SU-DHL-6 (cell line): ENCODE measurements at regions not wholly inside any gene's neighbourhood (a gene's known extent, or its start where the extent isn't known, plus 50 kb on each side); places are given as distances from the start of the nearest gene placed in this dataset.

ENCODE experiments used
- H2AFZ ChIP-seq: fragments of 200-600 bp; sonication (generic); 2 replicates; pipeline ENCODE4 v1.6.1; 2014; ENCODE audit warnings: low read depth, mild to moderate bottlenecking, moderate library complexity, mixed read lengths, antibody characterized with exemption, low read length; ENCODE audit not compliant: severe bottlenecking
- H3F3A ChIP-seq: fragments of 200-600 bp; shearing (Covaris generic); 2 replicates; pipeline ENCODE4 v1.6.0; 2016; ENCODE audit warnings: antibody characterized with exemption, mild to moderate bottlenecking; ENCODE audit not compliant: insufficient read depth
- H3K27ac ChIP-seq: fragments of 200-600 bp; sonication (generic); 2 replicates; pipeline ENCODE4 v1.5.1; 2016; ENCODE audit warnings: low read depth, mild to moderate bottlenecking, low read length, moderate library complexity, mixed read lengths
- H3K27me3 ChIP-seq: fragments of 200-600 bp; sonication (generic), shearing (Covaris generic); 2 replicates; pipeline ENCODE4 v1.6.0; 2014; ENCODE audit warnings: mild to moderate bottlenecking, low read length
- H3K36me3 ChIP-seq: fragments of 200-600 bp; sonication (generic); 2 replicates; pipeline ENCODE4 v1.6.1; 2014; ENCODE audit warnings: mild to moderate bottlenecking, low read length, mixed read lengths
- H3K4me2 ChIP-seq: fragments of 300-600, 200-600 bp; shearing (Covaris generic), sonication (generic); 2 replicates; pipeline ENCODE4 v1.6.0; 2014; ENCODE audit warnings: low read length, low read depth, mild to moderate bottlenecking; ENCODE audit not compliant: poor library complexity, severe bottlenecking
- H3K4me3 ChIP-seq: fragments of 200-600 bp; sonication (generic); 2 replicates; pipeline ENCODE4 v1.5.1; 2014; ENCODE audit warnings: antibody characterized with exemption, low read length, mild to moderate bottlenecking, mixed read lengths; ENCODE audit not compliant: insufficient read depth, poor library complexity, severe bottlenecking
- H3K79me2 ChIP-seq: fragments of 200-600 bp; sonication (generic); 2 replicates; pipeline ENCODE4 v1.6.1; 2014; ENCODE audit warnings: mild to moderate bottlenecking, low read length, moderate library complexity; ENCODE audit not compliant: insufficient read depth
- H3K9ac ChIP-seq: fragments of 200-600 bp; sonication (generic); 2 replicates; pipeline ENCODE4 v1.7.0; 2014; ENCODE audit warnings: mild to moderate bottlenecking, low read length
- H3K9me2 ChIP-seq: fragments of 200-600 bp; sonication (generic); replicated peaks from 2 replicates; pipeline ENCODE4 v1.6.1; 2014; ENCODE audit warnings: low read length; ENCODE audit not compliant: insufficient read depth
- H3K9me3 ChIP-seq: fragments of 200-600 bp; sonication (generic); 2 replicates; pipeline ENCODE4 v1.6.1; 2014; ENCODE audit warnings: low read length, mixed read lengths; ENCODE audit not compliant: insufficient read depth
- H4K20me1 ChIP-seq: fragments of 200-600 bp; sonication (generic); 2 replicates; pipeline ENCODE4 v1.6.1; 2014; ENCODE audit warnings: low read depth, mild to moderate bottlenecking, antibody characterized with exemption, low read length, moderate library complexity, mixed read lengths
- EZH2phosphoT487 ChIP-seq: fragments of 200-600 bp; sonication (generic), shearing (Covaris generic); conservative IDR thresholded peaks from 2 replicates; pipeline ENCODE4 v1.6.1; 2018; ENCODE audit warnings: mild to moderate bottlenecking, antibody characterized with exemption, low read length, moderate library complexity, mixed read lengths
- TF ChIP-seq, protein P1 (sequence below): fragments of 200-600 bp; sonication (generic); IDR thresholded peaks from one replicate; pipeline ENCODE4 v1.5.1; 2017; ENCODE audit warnings: antibody characterized with exemption, mild to moderate bottlenecking, low read length, moderate library complexity; ENCODE audit not compliant: insufficient read depth, poor library complexity, severe bottlenecking

DNA sequence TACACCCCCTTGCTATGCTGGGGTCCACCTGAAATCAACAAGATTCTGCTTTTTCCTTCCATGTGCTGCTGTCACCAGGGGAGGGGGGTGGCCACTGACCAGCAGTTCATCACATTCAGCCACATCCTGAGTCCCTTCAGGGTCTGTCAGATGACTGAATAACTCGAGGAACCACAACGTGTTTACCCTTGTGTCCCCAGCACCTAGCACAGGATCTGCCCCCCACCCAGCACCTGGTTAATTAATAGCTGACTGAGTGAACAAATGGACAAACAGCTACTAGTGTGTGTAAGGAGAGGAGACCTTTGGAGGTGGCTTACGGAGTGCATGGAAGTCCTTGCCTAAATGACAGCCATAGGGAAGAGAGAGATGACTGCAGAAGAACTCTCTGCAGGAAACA, 119.5 kb upstream of the NCAM1 start:
- no peaks in the 10 kb centered on the region for H3K36me3 ChIP-seq
- no peaks in the 10 kb centered on the region for H3K9me3 ChIP-seq
- H2AFZ ChIP-seq = no peak overlapping the region
- H4K20me1 ChIP-seq = no peaks in the 10 kb centered on the region
- no peaks in the 10 kb centered on the region for H3K79me2 ChIP-seq
- H3K27ac ChIP-seq = no peak overlapping the region
- H3K4me3 ChIP-seq = no peak overlapping the region
- no peaks in the 10 kb centered on the region for H3K9me2 ChIP-seq
- no peak overlapping the region for H3K4me2 ChIP-seq
- no peaks in the 10 kb centered on the region for H3K27me3 ChIP-seq
- TF ChIP-seq, protein P1, sequence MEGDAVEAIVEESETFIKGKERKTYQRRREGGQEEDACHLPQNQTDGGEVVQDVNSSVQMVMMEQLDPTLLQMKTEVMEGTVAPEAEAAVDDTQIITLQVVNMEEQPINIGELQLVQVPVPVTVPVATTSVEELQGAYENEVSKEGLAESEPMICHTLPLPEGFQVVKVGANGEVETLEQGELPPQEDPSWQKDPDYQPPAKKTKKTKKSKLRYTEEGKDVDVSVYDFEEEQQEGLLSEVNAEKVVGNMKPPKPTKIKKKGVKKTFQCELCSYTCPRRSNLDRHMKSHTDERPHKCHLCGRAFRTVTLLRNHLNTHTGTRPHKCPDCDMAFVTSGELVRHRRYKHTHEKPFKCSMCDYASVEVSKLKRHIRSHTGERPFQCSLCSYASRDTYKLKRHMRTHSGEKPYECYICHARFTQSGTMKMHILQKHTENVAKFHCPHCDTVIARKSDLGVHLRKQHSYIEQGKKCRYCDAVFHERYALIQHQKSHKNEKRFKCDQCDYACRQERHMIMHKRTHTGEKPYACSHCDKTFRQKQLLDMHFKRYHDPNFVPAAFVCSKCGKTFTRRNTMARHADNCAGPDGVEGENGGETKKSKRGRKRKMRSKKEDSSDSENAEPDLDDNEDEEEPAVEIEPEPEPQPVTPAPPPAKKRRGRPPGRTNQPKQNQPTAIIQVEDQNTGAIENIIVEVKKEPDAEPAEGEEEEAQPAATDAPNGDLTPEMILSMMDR = no peak
- no peak for TF ChIP-seq EZH2phosphoT487
- no peaks in the 10 kb centered on the region for H3F3A ChIP-seq
- H3K9ac ChIP-seq = no peak overlapping the region

DNA sequence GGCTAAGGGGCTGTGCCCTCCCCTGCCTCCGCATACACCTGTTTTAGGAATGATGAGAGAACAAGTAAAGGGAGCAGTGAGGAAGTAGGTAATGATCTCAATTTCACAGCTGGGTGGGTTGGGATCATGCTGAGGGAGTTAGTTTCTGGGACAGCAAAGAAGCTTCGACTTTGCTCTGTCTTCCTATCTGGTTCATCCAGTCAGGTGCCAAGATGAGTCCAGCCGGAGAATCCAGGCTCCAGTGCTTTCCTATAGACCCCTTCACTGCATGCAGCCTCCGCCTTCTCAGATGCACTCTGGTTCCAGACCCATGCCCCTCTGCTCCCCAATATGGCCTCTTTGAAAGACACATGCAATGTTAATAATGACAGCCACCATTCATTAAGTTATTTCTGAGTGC, 119.1 kb upstream of the NCAM1 start:
- Histone ChIP-seq H3F3A (no peaks in the 10 kb centered on the region), H4K20me1 (no peaks in the 10 kb centered on the region), H3K27ac (no peak overlapping the region), H3K9ac (no peak overlapping the region), H3K27me3 (no peaks in the 10 kb centered on the region), H2AFZ (no peak overlapping the region), H3K36me3 (no peaks in the 10 kb centered on the region), H3K9me3 (no peaks in the 10 kb centered on the region), H3K79me2 (no peaks in the 10 kb centered on the region), H3K4me2 (no peak overlapping the region), H3K9me2 (no peaks in the 10 kb centered on the region), H3K4me3 (no peak overlapping the region)
- TF ChIP-seq EZH2phosphoT487 = no peak
- TF ChIP-seq, protein P1 = no peak

DNA sequence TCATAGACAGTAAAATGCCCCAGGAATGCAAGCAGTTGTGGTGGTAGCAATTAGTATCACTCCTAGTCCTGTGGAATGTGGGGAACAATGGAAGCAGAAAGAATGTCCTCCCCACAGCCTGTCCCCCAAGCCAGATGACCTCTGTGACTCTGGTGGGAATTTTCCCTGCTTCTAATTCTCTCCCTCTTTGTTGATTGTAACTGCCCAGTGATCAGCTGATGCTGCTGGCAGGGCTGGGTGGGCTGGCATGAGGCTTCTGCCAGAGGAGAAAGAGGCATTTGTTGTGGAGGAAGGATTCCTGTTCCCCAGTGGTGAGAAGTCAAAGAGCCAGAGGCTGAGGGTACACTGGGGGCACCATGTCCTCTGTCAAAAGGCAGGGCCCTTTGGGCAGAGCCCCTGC, 116.7 kb upstream of the NCAM1 start:
- TF ChIP-seq, protein P1 = no peak
- TF ChIP-seq EZH2phosphoT487 = no peak
- Histone ChIP-seq H3K36me3 (no peaks in the 10 kb centered on the region), H3K27me3 (no peaks in the 10 kb centered on the region)

More for the DNA sequence above, 116.7 kb upstream of the NCAM1 start:
- H3F3A ChIP-seq = no peaks in the 10 kb centered on the region
- H3K4me3 ChIP-seq = no peak overlapping the region
- H3K9me2 ChIP-seq = no peaks in the 10 kb centered on the region
- H2AFZ ChIP-seq = no peak overlapping the region
- no peak overlapping the region for H3K9ac ChIP-seq
- no peaks in the 10 kb centered on the region for H3K9me3 ChIP-seq
- H3K27ac ChIP-seq = no peak overlapping the region
- no peaks in the 10 kb centered on the region for H4K20me1 ChIP-seq
- H3K79me2 ChIP-seq = no peaks in the 10 kb centered on the region
- H3K4me2 ChIP-seq = no peak overlapping the region
